Esophagus squamous epithelium (tissue), 4 donors: ENCODE measurements at regions not wholly inside any gene's neighbourhood (a gene's known extent, or its start where the extent isn't known, plus 50 kb on each side); places are given as distances from the start of the nearest gene placed in this dataset.

ENCODE experiments used
- POLR2A ChIP-seq, 4 donors: fragments of 450-650 bp; IDR thresholded peaks; one replicate each; pipeline ENCODE4 v1.6.1; 2017; ENCODE audit warnings: antibody characterized with exemption in 4 of 4, mild to moderate bottlenecking in 4 of 4, moderate library complexity in 3 of 4
- TF ChIP-seq, protein P1 (sequence below), 6 experiments: fragments of 450-650 bp in 4 of 6; fragments of 200-600 bp in 2 of 6; sonication (generic) in 2 of 6; IDR thresholded peaks; one replicate each; pipeline ENCODE4 v1.5.1; 2016 to 2019; ENCODE audit warnings: antibody characterized with exemption in 6 of 6, mild to moderate bottlenecking in 4 of 6, moderate library complexity in 4 of 6

- no peak for TF ChIP-seq POLR2A (IDR thresholded peaks at IDR 0.05)
- TF ChIP-seq, protein P1, sequence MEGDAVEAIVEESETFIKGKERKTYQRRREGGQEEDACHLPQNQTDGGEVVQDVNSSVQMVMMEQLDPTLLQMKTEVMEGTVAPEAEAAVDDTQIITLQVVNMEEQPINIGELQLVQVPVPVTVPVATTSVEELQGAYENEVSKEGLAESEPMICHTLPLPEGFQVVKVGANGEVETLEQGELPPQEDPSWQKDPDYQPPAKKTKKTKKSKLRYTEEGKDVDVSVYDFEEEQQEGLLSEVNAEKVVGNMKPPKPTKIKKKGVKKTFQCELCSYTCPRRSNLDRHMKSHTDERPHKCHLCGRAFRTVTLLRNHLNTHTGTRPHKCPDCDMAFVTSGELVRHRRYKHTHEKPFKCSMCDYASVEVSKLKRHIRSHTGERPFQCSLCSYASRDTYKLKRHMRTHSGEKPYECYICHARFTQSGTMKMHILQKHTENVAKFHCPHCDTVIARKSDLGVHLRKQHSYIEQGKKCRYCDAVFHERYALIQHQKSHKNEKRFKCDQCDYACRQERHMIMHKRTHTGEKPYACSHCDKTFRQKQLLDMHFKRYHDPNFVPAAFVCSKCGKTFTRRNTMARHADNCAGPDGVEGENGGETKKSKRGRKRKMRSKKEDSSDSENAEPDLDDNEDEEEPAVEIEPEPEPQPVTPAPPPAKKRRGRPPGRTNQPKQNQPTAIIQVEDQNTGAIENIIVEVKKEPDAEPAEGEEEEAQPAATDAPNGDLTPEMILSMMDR (IDR thresholded peaks at IDR 0.05) = no peak
These were observed 271.7 kb upstream of the TLE4 start for GRCh38 chr9:79300068-79300467.
